NCI-H1092 treated with DMSO at 0.1 percent for 48 hours (cell line): ENCODE measurements at regions not wholly inside any gene's neighbourhood (a gene's known extent, or its start where the extent isn't known, plus 50 kb on each side); places are given as distances from the start of the nearest gene placed in this dataset.

Source experiments
- DNase-seq: peaks from one replicate; lab custom pipeline; 2025; lab: John Stamatoyannopoulos, UW

DNA sequence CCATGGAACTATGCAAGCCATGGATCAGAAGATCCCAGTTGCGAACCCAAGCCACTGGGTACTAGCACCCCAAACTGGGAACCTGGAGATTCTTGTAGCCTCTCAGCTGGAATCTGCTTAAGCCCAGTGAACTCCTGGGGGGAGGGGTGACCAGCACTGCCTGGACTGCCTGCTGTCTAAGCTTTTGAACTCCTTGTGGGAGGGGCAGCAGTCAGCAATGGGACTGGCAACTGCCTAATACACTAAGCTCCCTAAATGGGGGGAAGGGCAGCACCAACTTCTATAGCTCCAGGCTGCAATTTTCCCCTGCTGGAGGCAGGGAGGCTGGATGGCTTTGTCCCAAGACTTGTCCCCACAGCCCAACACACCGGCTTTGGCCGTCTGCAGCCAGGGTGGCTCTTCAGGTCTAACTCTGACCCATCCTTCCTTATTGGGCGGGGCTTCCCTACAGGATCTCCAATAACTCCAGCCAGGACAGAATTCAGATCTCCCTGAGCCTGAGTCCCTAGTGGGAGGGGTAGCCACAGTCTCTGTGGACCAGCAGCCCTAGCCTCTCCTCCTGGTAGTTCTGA lies 485.1 kb downstream of the SOX5 start:
- DNase-seq: no peak

DNA sequence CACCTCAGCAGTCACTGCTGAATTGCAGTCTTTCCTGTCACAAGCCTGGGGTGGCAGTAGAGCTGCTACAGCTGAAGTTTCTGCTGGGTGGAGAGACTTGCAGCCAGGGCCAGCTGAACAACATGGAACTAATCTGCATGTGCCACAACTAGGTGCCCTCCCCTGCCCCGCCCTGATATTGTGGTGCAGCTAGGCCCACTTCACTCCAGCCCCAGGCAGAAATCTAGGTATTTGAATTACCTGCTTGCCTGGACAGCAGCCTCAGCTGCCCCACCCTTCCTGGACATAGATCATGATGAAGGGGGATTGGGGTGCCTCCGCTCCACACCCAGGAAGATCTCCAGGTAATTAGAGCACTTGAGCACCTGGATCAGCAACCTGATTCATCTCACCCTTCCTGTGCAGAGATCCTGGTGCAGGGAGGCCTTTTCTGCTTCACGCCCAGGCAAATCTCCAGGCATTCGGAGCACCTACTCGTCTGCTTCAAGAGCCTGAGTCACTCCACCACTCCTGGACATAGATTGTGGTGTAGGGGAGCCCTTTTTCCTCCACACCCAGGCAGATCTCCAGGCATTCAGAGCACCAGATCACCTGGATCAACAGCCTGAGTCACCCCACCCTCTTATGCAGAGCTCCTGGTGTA lies 477.0 kb downstream of the SOX5 start:
- DNase-seq: no peak

DNA sequence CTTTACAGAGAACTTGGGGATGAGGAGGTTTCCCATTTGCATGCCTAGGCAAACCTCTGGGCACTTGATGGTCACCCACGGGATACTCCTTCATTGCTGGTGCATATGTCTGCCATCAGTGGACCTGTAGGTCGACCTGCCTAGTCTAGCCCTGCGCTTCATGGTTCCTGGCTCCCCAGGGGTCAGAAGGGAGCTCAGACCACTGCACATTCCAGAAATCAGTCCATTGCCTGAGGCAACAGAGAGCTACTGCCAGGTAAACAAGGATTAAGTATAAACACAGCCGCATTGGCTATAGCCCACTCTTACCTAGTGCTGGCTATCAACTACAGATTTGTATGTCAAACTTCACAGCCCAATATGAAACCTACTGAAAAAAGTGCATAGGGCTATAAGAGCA lies 476.4 kb downstream of the SOX5 start:
- no peak for DNase-seq

DNA sequence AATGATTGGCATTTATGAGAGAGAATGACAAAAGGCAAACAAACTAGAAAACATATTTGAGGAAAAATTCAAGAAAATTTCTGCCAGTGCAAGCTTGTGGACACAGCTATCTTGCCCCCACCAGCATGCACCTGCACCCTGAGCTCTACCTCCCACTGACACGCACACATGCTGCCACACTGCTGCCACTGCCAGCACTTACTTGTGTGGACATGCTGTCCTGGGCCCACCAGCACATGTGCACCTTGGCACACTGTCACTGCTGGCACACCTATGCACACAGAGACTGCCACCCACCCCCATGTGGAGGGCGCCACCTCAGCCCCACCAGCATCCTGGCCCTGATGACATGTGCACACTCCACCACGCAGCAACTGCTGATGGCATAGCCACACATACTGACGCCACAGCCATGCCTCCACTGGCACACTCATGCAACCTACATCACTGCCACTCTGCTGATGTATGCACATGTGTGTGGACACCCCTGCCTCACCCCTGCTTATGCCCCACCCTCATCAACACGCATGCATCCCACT lies 475.0 kb downstream of the SOX5 start:
- DNase-seq: no peak
